Uterus (tissue), 3 donors: ENCODE measurements at regions not wholly inside any gene's neighbourhood (a gene's known extent, or its start where the extent isn't known, plus 50 kb on each side); places are given as distances from the start of the nearest gene placed in this dataset.

ENCODE experiments used
- DNase-seq, 2 donors: peaks; one replicate each; pipeline ENCODE4 v3.0.0-alpha.2; 2019 to 2020
- H3K27ac ChIP-seq, 2 donors: fragments of 200-600 bp; sonication (generic); 1 replicate in 1 of 2; 2 replicates in 1 of 2; pipeline ENCODE4 v1.5.1; 2016 to 2018
- H3K27me3 ChIP-seq, 2 donors: fragments of 200-600 bp; sonication (generic); one replicate each; pipeline ENCODE4 v1.5.1; 2018 to 2019; ENCODE audit warnings: control low read depth in 1 of 2
- H3K36me3 ChIP-seq, 2 donors: fragments of 200-600 bp; sonication (generic); one replicate each; pipeline ENCODE4 v1.5.1; 2019; ENCODE audit warnings: control low read depth in 1 of 2
- H3K4me1 ChIP-seq, 2 donors: fragments of 200-600 bp; sonication (generic); one replicate each; pipeline ENCODE4 v1.5.1; 2018 to 2019; ENCODE audit warnings: control low read depth in 1 of 2
- H3K4me3 ChIP-seq, 2 donors: fragments of 200-600 bp; sonication (generic); 1 replicate in 1 of 2; 2 replicates in 1 of 2; pipeline ENCODE4 v1.5.1; 2018 to 2019; ENCODE audit warnings: mild to moderate bottlenecking in 1 of 2
- H3K9me3 ChIP-seq, 2 donors: fragments of 200-600 bp; sonication (generic); one replicate each; pipeline ENCODE4 v1.5.1; 2019; ENCODE audit warnings: control low read depth in 1 of 2
- CTCF ChIP-seq, 4 experiments: fragments of 200-600 bp in 2 of 4; fragments of 450-650 bp in 2 of 4; sonication (generic) in 2 of 4; IDR thresholded peaks; one replicate each; pipeline ENCODE4 v1.5.1; 2016 to 2019; ENCODE audit warnings: antibody characterized with exemption in 4 of 4, mild to moderate bottlenecking in 2 of 4, moderate library complexity in 1 of 4
- POLR2A ChIP-seq, 2 donors: fragments of 450-650 bp; IDR thresholded peaks; one replicate each; pipeline ENCODE4 v1.6.1; 2016; ENCODE audit warnings: antibody characterized with exemption in 2 of 2, mild to moderate bottlenecking in 1 of 2, moderate library complexity in 1 of 2
- intact Hi-C: fragments of 100-400 bp; cut with DNase I; formaldehyde crosslinking; loops from one replicate; pipeline ENCODE4 v1.15.1; 2023; ENCODE audit warnings: low total_unique reads
- donor health status: DM: yes; HTN: yes; CAD: no.

GRCh38 chr2:196238836-196239380 lies 67.5 kb upstream of the STK17B start:
- H3K4me3 ChIP-seq = no peak overlapping the region
- H3K27me3 ChIP-seq = no peaks in the 10 kb centered on the region
- no peaks in the 10 kb centered on the region for H3K4me1 ChIP-seq
- DNase-seq = no peak
- no peak for TF ChIP-seq CTCF (IDR thresholded peaks at IDR 0.05)
- TF ChIP-seq POLR2A (IDR thresholded peaks at IDR 0.05) = no peak
- H3K9me3 ChIP-seq = no peaks in the 10 kb centered on the region
- no peaks in the 10 kb centered on the region for H3K36me3 ChIP-seq
- intact Hi-C loops = no loop called here
- peak overlapping the region in 1 of 2 donors; percentile 13 for H3K27ac ChIP-seq

GRCh38 chr2:196239622-196240587 lies 68.5 kb upstream of the STK17B start:
- Histone ChIP-seq H3K27me3 (no peaks in the 10 kb centered on the region), H3K36me3 (no peaks in the 10 kb centered on the region), H3K9me3 (no peaks in the 10 kb centered on the region), H3K4me3 (no peak overlapping the region), H3K4me1 (no peaks in the 10 kb centered on the region), H3K27ac (peak overlapping the region; percentile 13 to 44)
- intact Hi-C loops = no loop called here
- no peak for TF ChIP-seq CTCF (IDR thresholded peaks at IDR 0.05)
- peak; percentile 20 to 42 for DNase-seq

GRCh38 chr2:196241175-196241574 lies 69.8 kb upstream of the STK17B start:
- Histone ChIP-seq H3K27ac (no peak overlapping the region), H3K27me3 (no peaks in the 10 kb centered on the region), H3K4me3 (no peak overlapping the region), H3K9me3 (no peaks in the 10 kb centered on the region), H3K4me1 (no peaks in the 10 kb centered on the region), H3K36me3 (no peaks in the 10 kb centered on the region)
- TF ChIP-seq POLR2A (IDR thresholded peaks at IDR 0.05) (no peak), CTCF (IDR thresholded peaks at IDR 0.05) (no peak)
- DNase-seq = no peak
- intact Hi-C loops = no loop called here

GRCh38 chr2:196242131-196242620 lies 70.8 kb upstream of the STK17B start:
- H3K27me3 ChIP-seq = no peaks in the 10 kb centered on the region
- DNase-seq = no peak
- no peaks in the 10 kb centered on the region for H3K36me3 ChIP-seq
- H3K4me1 ChIP-seq = no peaks in the 10 kb centered on the region
- no peaks in the 10 kb centered on the region for H3K9me3 ChIP-seq
- intact Hi-C loops = no loop called here
- TF ChIP-seq POLR2A (IDR thresholded peaks at IDR 0.05) (no peak), CTCF (IDR thresholded peaks at IDR 0.05) (no peak)
- no peak overlapping the region for H3K27ac ChIP-seq
- no peak overlapping the region for H3K4me3 ChIP-seq

- no peaks in the 10 kb centered on the region for H3K9me3 ChIP-seq
- no peak for DNase-seq
- H3K4me1 ChIP-seq = no peaks in the 10 kb centered on the region
- TF ChIP-seq CTCF (IDR thresholded peaks at IDR 0.05) (no peak), POLR2A (IDR thresholded peaks at IDR 0.05) (no peak)
- no peak overlapping the region for H3K27ac ChIP-seq
- H3K27me3 ChIP-seq = no peaks in the 10 kb centered on the region
- intact Hi-C loops = no loop called here
- H3K36me3 ChIP-seq = no peaks in the 10 kb centered on the region
- no peak overlapping the region for H3K4me3 ChIP-seq
These were observed 73.1 kb upstream of the STK17B start for GRCh38 chr2:196244516-196244915.
